Putamen (tissue), 1 donor: ENCODE measurements at regions not wholly inside any gene's neighbourhood (a gene's known extent, or its start where the extent isn't known, plus 50 kb on each side); places are given as distances from the start of the nearest gene placed in this dataset.

ENCODE experiments used
- DNase-seq: peaks from one replicate; pipeline ENCODE4 v3.0.0-alpha.2; 2016; ENCODE audit warnings: low spot score

DNA sequence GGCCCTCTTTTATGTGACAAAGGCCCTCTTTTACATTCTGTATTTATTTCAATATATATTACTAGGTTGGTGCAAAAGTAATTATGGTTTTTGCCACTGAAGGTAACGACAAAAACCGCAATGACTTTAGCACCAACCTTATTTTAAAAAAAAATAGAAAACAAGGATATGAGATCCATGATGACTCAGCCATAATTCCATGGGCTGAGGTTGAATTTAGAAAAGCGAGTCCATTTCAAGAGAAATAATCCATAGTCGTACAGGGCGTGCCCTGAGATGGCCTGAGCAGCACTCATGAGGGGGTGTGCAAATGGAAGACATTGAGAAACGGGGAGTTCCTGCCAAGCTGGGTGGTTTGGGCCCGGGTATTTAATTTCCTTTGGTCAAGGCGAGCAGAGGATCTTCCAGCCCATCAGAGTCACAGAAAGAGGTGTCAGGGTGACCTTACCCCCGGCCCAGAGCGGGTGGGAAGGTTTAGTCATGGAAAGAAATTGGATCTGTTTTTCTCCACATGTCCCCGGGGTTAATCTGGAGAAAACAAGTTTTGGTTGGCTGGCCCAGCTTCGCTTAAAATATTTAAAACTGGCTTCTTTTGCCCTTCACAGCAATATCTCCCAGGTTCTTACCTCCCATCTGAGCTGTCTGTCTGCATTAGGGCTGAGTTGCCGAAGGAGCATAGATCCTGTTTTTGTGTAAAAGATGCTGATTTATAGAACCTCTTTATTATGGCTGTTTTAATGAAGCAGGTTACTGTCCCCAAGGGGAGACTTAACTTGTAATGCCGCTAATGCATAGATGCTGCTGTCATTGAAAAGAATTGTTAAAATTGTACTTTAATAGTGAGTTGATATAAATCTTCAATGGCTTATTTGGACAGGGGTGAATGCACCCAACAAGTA lies 255.6 kb downstream of the PREX1 start:
- DNase-seq = no peak

DNA sequence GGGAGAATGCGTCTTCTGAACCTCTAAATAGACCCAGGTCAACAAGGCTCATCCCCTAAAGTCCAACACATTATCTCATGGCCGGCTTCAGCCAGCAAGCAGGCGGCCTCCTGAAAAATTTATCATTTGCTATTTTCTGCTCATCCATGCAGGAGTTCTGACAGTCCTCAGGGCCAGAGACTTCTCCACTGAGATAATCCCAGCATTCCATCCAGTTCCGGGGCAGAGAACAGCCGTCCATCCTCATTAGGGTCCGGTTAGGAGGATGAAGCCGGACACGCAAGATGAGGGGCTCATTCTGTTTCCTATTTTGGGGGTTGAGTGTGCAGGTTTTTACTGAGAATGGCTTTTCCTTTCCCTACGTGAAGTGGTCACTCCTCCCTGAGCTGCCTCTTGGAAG lies 258.1 kb downstream of the PREX1 start:
- no peak for DNase-seq

DNA sequence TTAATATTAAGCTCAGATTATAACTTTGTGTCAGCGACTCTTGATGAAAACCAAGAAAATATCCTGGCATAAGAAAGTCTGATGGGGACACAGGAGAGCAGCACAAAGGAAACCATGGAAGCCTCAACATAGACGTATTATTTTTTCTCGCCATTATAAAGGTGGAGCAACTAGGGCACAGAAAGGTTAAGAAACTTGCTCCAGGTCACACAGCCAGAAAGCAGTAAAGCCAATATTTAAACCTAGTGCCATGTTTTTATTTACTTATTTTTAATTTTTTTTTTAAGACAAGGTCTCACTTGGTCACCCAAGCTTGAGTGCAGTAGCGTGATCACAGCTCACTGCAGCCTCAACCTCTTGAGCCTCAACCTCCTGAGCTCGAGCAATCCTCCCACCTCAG lies 259.3 kb downstream of the PREX1 start:
- DNase-seq = no peak

DNA sequence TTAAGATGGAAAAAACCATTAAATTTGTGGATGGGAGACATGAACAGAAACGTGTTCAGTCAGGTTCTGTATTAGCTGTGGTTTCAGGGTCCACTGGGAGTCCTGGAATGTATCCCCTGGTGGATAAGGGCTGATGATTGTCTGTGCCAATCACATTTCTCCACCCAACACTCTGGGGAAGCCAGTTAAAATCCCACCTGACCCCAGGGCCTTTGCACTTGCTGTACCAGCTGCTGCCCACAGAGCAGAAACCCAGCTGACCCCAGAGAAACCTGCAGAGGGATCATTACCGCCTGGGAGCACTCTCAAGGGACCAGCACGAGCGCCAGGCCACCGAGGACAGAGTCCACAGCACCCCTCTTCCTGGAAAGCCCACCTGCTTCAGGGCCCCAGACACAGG lies 260.7 kb downstream of the PREX1 start:
- no peak for DNase-seq

DNA sequence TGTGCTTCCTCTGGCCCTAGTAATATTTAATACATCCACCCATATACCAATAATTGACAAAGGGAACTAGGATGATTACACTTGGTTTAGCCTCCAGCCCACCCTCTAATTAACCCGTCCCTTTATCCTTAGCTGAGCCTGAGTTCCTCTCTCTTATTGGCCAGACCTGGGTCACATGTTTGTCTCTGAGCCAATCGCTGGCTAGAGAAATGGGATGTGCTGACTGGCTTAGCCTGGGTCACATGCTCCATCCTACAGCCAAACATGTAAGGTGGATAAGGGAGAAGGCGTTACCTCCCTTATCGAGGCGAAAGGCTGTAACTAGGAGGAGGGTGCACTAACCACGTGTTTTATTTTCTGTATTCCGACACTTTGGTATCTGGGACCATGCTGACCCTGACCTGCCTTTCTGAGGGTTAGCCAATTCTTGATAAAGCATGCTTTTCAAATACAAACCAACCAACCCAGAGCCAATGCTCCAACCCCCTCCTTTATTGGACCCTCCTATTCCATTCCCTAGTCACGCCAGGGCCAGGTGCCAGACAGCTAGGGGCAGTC lies 262.7 kb downstream of the PREX1 start:
- no peak for DNase-seq

DNA sequence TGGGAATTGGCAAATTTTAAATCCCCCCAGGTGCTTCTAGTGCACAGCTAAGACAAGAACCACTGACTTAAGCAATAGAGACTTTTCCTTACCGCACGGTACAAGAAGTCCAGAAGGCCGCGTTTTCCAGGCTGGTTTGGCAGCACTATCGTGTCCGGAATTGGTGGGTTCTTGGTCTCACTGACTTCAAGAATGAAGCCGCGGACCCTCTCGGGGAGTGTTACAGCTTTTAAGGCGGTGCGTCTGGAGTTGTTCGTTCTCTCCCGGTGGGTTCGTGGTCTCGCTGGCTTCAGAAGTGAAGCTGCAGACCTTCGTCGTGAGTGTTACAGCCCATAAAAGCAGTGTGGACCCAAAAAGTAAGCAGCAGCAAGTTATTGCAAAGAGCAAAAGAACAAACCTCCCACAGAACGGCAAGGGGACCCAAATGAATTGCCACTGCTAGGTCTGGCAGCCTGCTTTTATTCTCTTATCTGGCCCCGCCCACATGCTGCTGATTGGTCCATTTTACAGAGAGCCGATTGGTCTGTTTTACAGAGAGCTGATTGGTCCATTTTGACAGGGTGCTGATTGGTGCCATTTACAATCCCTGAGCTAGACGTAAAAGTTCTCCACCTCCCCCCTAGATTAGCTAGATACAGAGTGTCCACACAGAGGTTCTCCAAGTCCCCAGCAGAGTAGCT lies 264.5 kb downstream of the PREX1 start:
- DNase-seq = no peak

DNA sequence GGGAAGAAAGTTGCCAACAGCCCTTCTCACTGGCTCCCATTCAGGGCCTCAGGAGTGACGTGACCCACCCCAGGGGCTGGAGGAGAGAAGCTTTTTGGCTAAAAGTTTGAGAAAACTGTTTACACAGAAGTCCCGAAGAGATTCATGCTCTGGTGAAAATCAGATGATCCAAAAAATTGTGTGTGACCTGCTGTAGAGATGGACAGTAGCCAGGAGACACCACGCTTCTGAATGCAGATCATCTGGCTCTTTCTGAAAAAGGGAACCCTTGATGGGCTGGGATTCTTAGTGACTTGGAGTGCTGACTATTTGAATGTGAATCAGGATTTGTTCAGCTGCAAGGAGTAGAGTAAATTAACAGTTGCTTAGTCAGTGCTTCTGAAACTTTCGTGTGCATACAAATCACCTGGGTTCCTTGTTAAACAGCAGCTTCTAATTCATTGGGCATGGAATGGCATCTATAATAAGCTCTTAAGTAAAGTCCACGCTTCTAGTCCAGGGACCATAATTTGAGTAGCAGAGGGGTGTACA lies 265.1 kb downstream of the PREX1 start:
- no peak for DNase-seq

DNA sequence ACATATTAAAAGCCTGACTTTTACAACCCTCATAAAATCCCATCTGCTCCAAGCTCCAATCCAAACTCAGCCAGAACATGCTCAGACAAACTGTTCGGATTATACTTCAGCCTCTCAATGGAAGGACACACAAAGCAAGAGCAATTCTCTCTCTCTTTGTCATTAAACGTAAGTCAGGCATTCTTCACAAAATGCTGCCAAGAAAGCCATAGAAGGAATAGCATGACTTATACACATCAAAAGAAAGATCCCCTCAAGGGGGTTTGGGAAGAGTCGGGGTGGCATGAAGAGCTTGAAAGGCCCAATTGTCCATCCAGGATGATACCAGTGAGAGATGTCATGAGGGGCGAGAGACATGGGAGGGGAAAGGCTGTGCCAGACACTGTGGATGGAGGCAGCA lies 268.9 kb downstream of the PREX1 start:
- no peak for DNase-seq

DNA sequence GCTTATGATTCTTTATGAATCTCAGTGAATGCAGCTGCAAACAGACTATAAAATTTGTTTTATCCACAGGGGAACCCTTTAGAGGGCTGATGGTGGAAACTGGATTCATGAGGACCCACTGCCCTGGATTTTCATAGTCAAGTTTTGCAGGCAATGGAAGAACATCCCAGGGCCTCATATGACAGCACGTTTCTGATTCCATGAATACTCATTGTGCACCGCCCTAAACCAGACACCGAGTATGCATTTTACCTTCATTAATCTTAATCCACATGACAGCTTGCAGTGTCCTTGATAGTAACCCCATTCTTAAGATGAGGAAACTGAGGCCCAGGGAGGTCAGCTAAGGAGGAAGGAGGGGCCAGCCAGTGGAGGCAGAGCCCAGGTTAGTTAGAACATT lies 270.4 kb downstream of the PREX1 start:
- DNase-seq = no peak

DNA sequence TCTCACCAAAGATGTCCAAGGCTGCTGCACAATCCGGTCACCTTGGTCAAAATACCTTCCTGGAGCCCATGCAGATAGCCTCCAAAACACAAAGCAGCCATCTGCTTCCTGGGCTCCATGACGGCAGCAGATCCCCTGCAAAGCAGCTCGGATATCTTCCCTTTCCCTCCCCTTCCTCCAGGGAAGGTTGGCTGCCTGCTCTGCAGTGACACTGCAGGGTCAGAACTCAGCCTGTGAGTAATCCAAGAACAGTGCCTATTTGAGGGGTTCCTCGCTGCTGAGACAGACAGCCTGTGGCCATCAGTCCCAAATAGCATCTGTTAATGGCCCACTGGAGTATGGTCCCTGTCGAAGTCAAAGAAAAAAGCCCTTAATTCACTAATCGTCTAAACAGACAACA lies 270.8 kb downstream of the PREX1 start:
- DNase-seq = no peak

DNA sequence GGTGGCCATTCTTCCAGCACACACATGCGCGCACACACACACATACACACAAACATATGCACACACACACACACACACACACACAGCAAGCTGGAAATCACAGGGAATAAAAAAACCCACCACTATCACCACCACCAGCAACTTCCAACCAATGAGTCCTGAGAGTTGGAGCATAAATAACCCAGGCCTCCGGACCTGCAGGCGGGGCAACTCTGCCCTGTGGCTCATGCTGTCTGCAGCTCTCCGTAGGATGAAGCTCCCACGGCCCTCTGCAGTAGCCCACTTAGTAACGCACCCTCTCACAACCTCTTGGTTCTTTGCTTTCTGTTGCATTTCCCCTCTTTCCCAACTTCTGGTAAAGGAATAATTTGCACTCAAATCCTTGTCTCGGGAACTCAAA lies 275.2 kb downstream of the PREX1 start:
- no peak for DNase-seq

DNA sequence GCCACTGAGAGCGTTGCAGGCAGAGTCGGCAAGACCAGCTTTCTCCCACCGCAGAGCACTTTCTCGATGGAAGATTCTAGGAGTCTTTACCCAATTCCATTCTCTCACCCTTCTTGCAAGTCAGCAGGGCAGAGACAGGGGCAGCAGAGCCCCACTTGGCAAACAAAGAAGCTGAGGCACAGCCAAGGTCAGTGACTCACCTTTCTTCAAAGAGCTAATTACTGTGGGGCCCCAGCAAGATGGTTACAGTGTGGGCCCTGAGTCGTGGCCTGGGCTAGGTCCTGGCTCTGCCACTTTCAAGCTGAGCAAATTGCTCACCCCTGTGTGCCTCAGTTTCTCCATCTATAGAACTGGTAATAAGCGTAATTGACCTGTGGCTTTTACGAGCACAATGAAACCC lies 277.0 kb downstream of the PREX1 start:
- no peak for DNase-seq

DNA sequence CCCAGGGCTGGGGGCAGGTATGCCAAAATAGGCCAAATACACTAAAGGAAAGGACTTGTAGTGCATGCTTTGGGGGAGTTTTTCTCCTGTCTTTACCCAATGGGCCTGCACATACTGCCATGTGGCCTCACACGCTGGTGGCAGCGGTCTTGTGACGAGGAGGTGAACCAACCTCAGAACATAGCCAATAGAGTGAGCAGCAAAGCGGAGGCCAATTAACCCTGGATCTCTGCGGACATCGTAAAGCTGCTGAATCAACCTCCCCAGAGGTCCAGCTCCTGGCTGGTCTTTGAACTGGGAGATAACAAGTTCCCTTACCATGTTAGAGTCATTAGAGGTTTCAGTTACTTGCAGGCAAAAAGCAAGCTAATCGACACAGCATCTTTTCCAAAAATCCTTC lies 280.1 kb downstream of the PREX1 start:
- DNase-seq = no peak

DNA sequence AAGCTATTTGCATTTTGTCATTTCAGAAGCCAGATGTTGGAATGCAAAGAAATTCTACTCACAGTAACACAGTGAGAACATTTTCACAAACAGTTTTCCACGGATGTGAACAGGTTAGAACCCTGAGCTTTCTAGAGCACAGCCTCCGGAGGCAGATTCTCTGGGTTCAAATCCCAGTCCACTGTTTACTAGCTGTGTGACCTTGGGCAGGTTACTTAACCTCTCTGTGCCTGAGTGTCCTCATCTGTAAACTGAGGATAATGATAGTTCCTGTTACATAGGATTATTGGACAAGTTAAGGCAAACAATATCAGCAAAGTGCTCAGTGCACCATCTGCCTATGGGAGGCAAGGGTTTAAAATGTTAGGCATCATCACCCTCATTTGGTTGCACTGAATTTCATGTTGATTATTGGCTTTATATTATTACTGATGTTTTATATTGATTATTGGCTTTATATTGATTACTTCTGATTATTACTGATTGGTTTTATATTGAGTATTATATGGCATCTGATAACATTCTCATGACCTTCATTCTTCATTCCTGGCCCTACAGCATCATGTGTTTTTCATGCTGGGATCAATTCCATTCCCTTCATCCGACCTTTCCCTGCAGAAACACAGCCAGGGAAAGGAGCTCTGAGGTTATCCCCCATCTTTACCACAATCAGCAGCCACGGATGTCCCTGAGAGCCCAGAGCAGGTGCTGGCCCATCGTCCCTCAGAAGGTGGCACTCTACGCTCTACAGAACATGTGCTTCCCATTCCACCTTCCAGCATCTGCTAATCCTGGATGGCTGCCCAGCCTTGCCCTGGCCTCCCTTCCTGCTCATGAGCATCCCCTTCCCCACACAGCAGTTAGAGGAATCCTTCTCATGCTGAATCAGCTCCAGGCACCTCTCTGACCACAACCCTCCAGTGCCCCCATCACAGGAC lies 283.1 kb downstream of the PREX1 start:
- no peak for DNase-seq

DNA sequence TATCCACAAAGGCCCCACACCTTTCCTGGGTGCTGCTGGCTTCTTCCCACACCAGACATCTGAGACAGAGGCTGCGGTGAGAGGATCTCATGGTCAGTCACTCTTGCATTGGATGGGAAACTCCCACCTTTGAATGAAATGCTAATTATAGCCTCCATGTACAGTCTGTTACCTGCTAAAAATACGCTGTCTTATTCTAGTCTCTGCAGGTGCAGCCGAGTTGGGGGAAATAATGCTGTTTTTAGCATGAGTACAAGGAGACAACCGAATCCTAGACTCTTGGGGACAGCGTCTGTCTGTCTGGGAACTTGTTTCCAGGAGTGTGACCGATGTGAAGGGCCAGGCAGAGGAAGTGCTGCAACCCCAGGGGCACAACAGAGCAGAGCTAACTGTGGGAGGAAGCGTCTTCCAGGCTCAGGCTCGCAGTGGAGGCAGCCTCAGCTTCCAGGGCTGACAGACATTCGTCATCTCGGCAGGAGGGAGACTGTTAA lies 286.2 kb downstream of the PREX1 start:
- DNase-seq = peak; percentile 11

DNA sequence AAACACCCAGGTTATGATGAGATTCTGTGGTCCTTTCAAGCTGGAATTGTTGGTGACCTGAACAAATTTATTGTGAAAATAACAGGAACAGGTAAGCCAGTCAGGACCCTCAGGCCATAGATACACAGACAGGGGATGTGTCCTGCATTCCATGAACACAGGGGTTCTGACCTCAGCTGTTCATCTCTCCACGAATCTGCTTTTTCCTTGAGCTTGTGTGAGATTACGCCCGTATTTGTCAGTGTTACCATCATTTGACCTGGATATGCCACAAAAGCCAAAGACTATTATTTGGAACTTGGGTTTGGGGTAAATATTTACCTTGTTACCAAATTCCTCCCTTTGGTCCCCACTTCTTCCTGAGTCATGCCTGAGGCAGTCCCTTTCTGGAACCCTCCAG lies 288.9 kb downstream of the PREX1 start:
- DNase-seq = no peak

DNA sequence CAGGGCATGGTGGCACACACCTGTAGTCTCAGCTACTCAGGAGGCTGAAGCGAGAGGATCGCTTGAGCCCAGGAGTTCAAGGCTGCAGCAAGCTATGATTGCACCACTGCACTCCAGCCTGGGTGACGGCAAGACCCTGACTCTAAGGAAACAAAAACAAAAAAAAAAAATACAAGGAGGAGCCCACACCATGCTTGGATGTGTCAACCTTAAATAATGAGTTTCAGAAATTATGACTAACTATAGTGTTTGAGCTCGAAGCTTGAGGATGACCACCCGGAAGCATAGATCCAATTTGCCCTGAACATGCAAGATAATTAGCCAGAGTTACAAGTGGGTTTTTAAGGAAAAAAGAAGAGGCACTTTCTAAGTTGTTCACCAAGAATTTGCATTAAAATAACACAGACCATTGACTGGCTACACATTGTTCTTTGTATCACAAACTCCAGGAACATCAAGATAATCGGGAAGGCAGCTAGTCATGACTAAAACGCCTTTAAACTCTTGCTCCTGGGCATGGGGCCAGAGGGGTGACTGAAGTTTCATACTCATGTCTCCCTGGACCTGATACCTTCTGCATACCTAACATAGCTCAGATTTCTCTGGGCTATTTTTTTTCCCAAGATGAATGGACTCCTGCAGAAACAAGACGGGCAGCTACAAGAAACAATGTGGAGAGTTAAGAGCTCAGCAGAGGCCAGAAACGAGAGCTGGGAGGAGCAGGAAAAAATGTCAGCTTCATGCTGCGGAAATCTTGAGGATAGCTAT lies 289.6 kb downstream of the PREX1 start:
- DNase-seq = no peak

DNA sequence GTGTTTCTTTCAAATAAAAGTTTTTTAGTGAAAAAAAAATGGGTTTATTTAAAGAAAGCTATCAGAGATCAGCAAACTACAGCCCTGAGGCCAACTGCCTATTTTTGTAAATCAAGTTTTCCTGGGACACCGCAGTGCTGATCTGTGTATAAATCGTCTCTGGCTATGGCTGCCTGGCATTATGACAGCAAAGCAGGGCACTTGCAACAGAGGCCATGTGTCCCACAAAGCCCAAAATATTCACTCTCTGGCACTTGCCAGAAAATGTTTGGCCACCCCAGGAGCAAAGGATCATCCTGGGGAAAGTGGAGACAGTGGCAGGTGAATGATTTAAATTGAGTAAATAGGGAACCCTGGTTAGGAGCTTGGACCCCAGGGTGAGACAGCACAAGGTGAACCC lies 291.6 kb downstream of the PREX1 start:
- DNase-seq = no peak

DNA sequence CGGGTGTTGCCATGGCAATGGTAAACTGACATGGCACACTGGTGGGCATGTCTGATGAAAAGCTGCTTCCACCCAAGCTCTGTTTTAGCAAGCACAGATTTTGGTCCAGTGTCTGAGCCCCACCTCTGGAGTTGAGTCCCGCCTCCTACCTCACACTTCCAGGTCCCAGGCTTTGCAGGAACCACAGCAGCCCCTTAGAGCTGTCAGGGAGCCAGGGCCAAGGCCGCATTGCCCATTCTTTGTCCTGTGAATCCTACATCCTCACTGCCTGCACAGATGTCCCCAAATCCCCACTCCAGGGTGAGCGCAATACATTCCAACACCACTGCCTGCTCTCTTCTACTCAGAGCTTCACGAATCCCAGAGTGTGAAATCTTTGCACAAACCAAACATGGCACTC lies 292.2 kb downstream of the PREX1 start:
- DNase-seq = no peak

DNA sequence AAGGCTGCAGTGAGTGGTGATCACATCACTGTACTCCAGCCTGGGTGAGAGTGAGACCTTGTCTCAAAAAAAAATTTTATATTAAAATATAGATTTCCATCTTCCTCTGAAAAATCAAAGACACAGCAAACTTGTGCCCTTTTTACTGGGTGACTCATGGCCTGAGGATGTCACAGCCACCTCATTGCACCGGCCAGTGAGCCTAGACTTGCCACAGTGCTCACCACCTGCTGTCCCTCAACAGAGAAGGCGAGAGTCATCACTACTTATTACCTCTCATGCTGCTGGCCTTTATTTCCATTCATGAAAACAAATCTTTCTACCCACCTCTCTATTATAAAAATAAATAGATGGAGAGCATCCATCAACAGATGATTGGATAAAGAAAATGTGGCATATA lies 295.8 kb downstream of the PREX1 start:
- DNase-seq = no peak

DNA sequence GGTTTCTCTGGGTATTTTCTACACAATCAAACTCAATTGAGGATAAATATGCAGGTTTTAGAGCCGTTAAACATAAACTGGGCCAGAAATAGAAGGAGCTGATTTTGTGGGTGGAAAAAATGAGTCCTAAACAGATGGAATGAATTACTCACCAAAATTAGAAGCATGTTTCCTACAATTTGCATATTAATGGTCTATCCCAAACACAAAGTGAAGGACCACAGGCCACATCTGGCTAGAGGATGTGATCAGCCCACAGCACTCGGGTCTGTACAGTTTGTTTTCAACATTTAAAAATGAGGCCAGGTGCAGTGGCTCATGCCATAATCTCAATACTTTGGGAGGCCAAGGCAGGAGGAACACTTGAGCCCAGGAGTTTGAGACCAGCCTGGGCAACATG lies 296.3 kb downstream of the PREX1 start:
- DNase-seq = no peak
